Breast epithelium (tissue), 4 donors: ENCODE measurements at regions not wholly inside any gene's neighbourhood (a gene's known extent, or its start where the extent isn't known, plus 50 kb on each side); places are given as distances from the start of the nearest gene placed in this dataset.

Experiments used
- DNase-seq, 2 donors: peaks; one replicate each; pipeline ENCODE4 v3.0.0-alpha.2; 2019; ENCODE audit warnings: low spot score in 2 of 2
- H3K27ac ChIP-seq, 2 donors: fragments of 200-600 bp; sonication (generic) in 1 of 2; one replicate each; pipeline ENCODE4 v1.5.1; 2016 to 2019; ENCODE audit warnings: mild to moderate bottlenecking in 1 of 2
- H3K27me3 ChIP-seq, 2 donors: fragments of 200-600 bp; sonication (generic) in 1 of 2; one replicate each; pipeline versions ENCODE4 v1.5.1 to v1.6.0; 2017 to 2019; ENCODE audit warnings: control low read depth in 1 of 2, mild to moderate bottlenecking in 1 of 2
- H3K36me3 ChIP-seq: fragments of 200-600 bp; one replicate; pipeline ENCODE4 v1.5.1; 2019
- H3K4me1 ChIP-seq, 2 donors: fragments of 200-600 bp; sonication (generic); one replicate each; pipeline ENCODE4 v1.5.1; 2016 to 2019; ENCODE audit warnings: control low read depth in 1 of 2
- H3K4me3 ChIP-seq, 3 donors: fragments of 200-600 bp; sonication (generic); 1 replicate in 2 of 3; 2 replicates in 1 of 3; pipeline ENCODE4 v1.5.1; 2016 to 2019; ENCODE audit warnings: mild to moderate bottlenecking in 3 of 3, moderate library complexity in 2 of 3
- H3K9me3 ChIP-seq, 2 donors: fragments of 200-600 bp; sonication (generic) in 1 of 2; one replicate each; pipeline ENCODE4 v1.5.1; 2016 to 2019; ENCODE audit warnings: control low read depth in 1 of 2
- CTCF ChIP-seq, 3 donors: fragments of 450-650 bp; IDR thresholded peaks; one replicate each; pipeline ENCODE4 v1.5.1; 2016 to 2017; ENCODE audit warnings: antibody characterized with exemption in 3 of 3, mild to moderate bottlenecking in 3 of 3, moderate library complexity in 3 of 3
- POLR2A ChIP-seq: fragments of 450-650 bp; IDR thresholded peaks from one replicate; pipeline ENCODE4 v1.6.1; 2016; ENCODE audit warnings: antibody characterized with exemption, mild to moderate bottlenecking, moderate library complexity
- POLR2AphosphoS5 ChIP-seq, 3 donors: sonication (generic); formaldehyde crosslinking; IDR thresholded peaks; one replicate each; pipeline ENCODE4 v1.6.1; 2017; ENCODE audit warnings: antibody characterized with exemption in 3 of 3
- intact Hi-C: fragments of 100-400 bp; cut with DNase I; formaldehyde crosslinking; loops from one replicate; pipeline ENCODE4 v1.15.1; 2023; ENCODE audit warnings: low total_unique reads

- Histone ChIP-seq H3K36me3 (no peaks in the 10 kb centered on the region), H3K9me3 (peaks cover 0 to 21% of the 10 kb centered on the region in 2 donors), H3K27me3 (no peaks in the 10 kb centered on the region), H3K4me3 (no peak overlapping the region), H3K4me1 (no peaks in the 10 kb centered on the region), H3K27ac (no peak overlapping the region)
- TF ChIP-seq POLR2AphosphoS5 (IDR thresholded peaks at IDR 0.05) (no peak), CTCF (IDR thresholded peaks at IDR 0.05) (no peak), POLR2A (no peak)
- intact Hi-C loops = no loop called here
- no peak for DNase-seq
Observed at GRCh38 chr2:208552943-208553342, 146.4 kb downstream of the PTH2R start.

DNA sequence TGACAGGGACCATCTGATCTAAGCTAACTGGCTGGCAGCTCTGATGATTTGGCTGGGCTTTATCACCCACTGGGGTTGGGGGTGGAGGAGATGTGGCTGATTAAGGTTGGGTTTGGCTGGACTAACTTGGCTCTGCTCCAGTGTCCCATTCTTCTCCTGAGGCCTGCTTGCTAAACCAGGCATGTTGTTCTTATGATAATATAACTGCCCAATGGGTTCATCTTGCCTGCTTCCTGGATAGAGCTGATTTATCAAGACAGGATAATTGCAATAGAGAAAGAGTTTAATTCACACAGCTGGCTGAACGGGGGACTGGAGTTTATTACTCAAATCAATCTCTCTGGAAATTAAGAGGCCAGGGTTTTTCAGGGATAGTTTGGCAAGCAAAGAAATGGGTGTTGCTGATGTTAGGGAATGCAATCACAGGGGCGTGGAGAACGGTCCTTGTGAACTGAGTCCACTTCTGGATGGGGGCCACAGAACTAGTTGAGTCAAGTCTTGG, 150.4 kb downstream of the PTH2R start:
- H3K27me3 ChIP-seq = no peaks in the 10 kb centered on the region
- H3K9me3 ChIP-seq = peaks cover 2 to 10% of the 10 kb centered on the region in 2 donors
- no peak overlapping the region for H3K4me3 ChIP-seq
- intact Hi-C loops = no loop called here
- H3K27ac ChIP-seq = no peak overlapping the region
- H3K4me1 ChIP-seq = no peaks in the 10 kb centered on the region
- peaks cover 3% of the 10 kb centered on the region for H3K36me3 ChIP-seq
- TF ChIP-seq CTCF (IDR thresholded peaks at IDR 0.05) (no peak), POLR2AphosphoS5 (IDR thresholded peaks at IDR 0.05) (no peak), POLR2A (no peak)
- no peak for DNase-seq

- TF ChIP-seq POLR2A = no peak
- TF ChIP-seq CTCF (IDR thresholded peaks at IDR 0.05) = no peak
- no peak for TF ChIP-seq POLR2AphosphoS5 (IDR thresholded peaks at IDR 0.05)
- Histone ChIP-seq H3K27me3 (no peaks in the 10 kb centered on the region), H3K36me3 (no peaks in the 10 kb centered on the region), H3K9me3 (peaks cover 3 to 9% of the 10 kb centered on the region in 2 donors), H3K4me3 (no peak overlapping the region), H3K27ac (no peak overlapping the region), H3K4me1 (no peaks in the 10 kb centered on the region)
- intact Hi-C loops = no loop called here
- no peak for DNase-seq
Observed at GRCh38 chr2:208565690-208566416, 159.3 kb downstream of the PTH2R start.

DNA sequence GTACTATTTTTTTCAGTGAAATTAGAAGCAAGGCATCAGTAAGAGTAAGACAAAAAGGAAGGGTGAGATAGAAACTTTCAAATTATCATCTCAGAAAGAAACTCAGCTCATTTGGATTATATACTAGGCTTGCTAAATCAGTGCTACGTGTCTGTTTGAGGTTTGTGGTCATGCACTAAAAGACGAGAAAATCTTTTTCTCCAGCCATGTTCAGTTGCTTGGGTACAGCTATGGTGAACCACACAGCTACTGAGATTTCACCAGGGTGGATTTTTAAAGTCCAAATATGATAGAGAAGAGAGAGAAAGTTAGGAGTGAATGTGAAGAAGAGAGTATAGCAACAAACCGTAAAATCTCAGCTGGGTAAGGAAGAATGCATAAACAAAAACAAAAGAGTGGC, 161.6 kb downstream of the PTH2R start:
- Histone ChIP-seq H3K4me1 (no peaks in the 10 kb centered on the region), H3K9me3 (no peaks in the 10 kb centered on the region), H3K4me3 (no peak overlapping the region), H3K36me3 (no peaks in the 10 kb centered on the region), H3K27ac (no peak overlapping the region), H3K27me3 (no peaks in the 10 kb centered on the region)
- TF ChIP-seq POLR2A = no peak
- no peak for TF ChIP-seq POLR2AphosphoS5 (IDR thresholded peaks at IDR 0.05)
- TF ChIP-seq CTCF (IDR thresholded peaks at IDR 0.05) = no peak
- DNase-seq = no peak
- intact Hi-C loops = no loop called here

- Histone ChIP-seq H3K9me3 (no peaks in the 10 kb centered on the region), H3K27ac (no peak overlapping the region), H3K36me3 (no peaks in the 10 kb centered on the region), H3K4me1 (no peaks in the 10 kb centered on the region), H3K27me3 (no peaks in the 10 kb centered on the region), H3K4me3 (no peak overlapping the region)
- intact Hi-C loops = no loop called here
- DNase-seq = no peak
- TF ChIP-seq POLR2AphosphoS5 (IDR thresholded peaks at IDR 0.05) (no peak), POLR2A (no peak), CTCF (IDR thresholded peaks at IDR 0.05) (no peak)
Observed at GRCh38 chr2:208570066-208570465, 163.5 kb downstream of the PTH2R start.
